ENCODE measurements at regions not wholly inside any gene's neighbourhood (a gene's known extent, or its start where the extent isn't known, plus 50 kb on each side); places are given as distances from the start of the nearest gene placed in this dataset.

DNA sequence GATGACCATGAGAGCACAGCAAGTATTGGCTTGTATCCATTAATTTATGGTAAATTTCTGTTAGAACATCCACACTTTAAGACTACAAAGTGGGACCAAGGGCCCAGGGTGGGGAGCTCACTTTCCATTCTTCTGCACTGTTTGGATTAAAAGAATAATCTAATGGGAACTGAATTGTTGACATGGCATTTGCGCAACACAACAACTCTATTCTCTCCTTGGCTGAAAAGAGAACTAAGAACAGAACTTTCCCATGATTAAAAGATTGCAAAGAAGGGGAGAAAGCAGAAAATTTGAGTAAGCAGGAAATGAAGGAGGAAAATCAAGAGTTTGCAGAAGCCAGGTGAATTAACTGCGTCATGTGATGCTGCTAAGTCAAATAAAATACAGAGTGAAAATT is 143.4 kb downstream of the HINT1 start:
- TF ChIP-seq, protein P1, sequence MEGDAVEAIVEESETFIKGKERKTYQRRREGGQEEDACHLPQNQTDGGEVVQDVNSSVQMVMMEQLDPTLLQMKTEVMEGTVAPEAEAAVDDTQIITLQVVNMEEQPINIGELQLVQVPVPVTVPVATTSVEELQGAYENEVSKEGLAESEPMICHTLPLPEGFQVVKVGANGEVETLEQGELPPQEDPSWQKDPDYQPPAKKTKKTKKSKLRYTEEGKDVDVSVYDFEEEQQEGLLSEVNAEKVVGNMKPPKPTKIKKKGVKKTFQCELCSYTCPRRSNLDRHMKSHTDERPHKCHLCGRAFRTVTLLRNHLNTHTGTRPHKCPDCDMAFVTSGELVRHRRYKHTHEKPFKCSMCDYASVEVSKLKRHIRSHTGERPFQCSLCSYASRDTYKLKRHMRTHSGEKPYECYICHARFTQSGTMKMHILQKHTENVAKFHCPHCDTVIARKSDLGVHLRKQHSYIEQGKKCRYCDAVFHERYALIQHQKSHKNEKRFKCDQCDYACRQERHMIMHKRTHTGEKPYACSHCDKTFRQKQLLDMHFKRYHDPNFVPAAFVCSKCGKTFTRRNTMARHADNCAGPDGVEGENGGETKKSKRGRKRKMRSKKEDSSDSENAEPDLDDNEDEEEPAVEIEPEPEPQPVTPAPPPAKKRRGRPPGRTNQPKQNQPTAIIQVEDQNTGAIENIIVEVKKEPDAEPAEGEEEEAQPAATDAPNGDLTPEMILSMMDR (IDR thresholded peaks at IDR 0.05; ENCODE audit: low read length), result no peak
- no peak for TF ChIP-seq EZH2 (IDR thresholded peaks at IDR 0.05; ENCODE audit: borderline replicate concordance, low read length)
